ENCODE measurements at regions not wholly inside any gene's neighbourhood (a gene's known extent, or its start where the extent isn't known, plus 50 kb on each side); places are given as distances from the start of the nearest gene placed in this dataset.

DNA sequence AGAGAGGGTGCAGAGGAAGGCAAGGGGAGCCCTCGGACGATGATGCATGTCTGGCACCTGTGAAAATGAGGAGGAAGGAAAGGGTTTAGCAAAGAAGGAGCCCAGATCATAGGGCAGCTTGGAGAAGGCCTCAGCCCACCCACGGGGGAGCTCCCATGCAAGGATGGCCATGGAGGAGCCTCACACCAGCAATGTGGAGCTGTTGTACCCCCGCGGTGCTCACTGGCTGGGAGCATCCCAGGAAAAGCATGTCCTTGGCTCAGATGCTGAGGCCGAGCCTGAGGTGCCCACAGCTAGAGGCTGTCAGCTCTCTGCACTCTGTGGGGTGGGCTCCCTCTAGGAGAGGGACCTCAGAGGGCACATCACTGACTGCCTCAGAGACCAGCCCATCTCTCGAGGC, 622.6 kb downstream of the AACS start:
- Histone ChIP-seq H3K27me3 (ENCODE audit: insufficient read depth, low read length) (peaks cover 17% of the 10 kb centered on the region), H3K9ac (ENCODE audit: low read depth, low read length) (no peak overlapping the region), H3K27ac (ENCODE audit: low read length) (no peak overlapping the region), H3K36me3 (ENCODE audit: insufficient read depth, low read depth, low read length) (no peaks in the 10 kb centered on the region), H3K4me3 (ENCODE audit: low read length) (no peak overlapping the region), H3K4me1 (ENCODE audit: insufficient read depth, low read length) (no peaks in the 10 kb centered on the region), H3K9me3 (ENCODE audit: insufficient read depth, low read depth, low read length) (no peaks in the 10 kb centered on the region)

DNA sequence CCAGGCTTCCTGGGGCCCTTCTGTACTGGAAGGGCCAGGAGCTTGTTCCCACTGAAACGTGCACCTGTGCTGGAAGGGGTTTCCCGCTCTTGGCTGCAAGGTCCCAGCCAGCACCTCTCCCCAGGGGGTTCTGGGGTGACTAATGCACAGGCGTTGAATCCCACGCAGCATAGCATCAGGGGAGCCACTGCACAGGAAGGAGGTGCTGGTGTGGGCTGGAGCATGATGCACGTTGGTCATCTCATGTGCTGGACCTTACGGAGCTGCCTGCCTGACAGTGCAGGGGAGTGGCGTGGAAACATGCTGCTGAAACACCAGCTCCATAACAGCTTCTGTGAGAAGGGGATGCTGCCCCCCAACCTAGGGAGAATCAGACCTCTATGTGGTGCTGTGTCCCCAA, 623.0 kb downstream of the AACS start:
- H3K9me3 ChIP-seq (ENCODE audit: insufficient read depth, low read depth, low read length): no peaks in the 10 kb centered on the region
- H3K4me1 ChIP-seq (ENCODE audit: insufficient read depth, low read length): no peaks in the 10 kb centered on the region
- H3K27me3 ChIP-seq (ENCODE audit: insufficient read depth, low read length): peaks cover 13% of the 10 kb centered on the region

GRCh38 chr12:125688881-125689280, 623.6 kb downstream of the AACS start:
- no peak overlapping the region for H3K9ac ChIP-seq (ENCODE audit: low read depth, low read length)
- no peak overlapping the region for H3K4me3 ChIP-seq (ENCODE audit: low read length)
- H3K36me3 ChIP-seq (ENCODE audit: insufficient read depth, low read depth, low read length): no peaks in the 10 kb centered on the region
- no peaks in the 10 kb centered on the region for H3K4me1 ChIP-seq (ENCODE audit: insufficient read depth, low read length)
- no peak overlapping the region for H3K27ac ChIP-seq (ENCODE audit: low read length)
- peaks cover 8% of the 10 kb centered on the region; the same call in 1 of the 2 replicates for H3K27me3 ChIP-seq (ENCODE audit: insufficient read depth, low read length)
- H3K9me3 ChIP-seq (ENCODE audit: insufficient read depth, low read depth, low read length): no peaks in the 10 kb centered on the region

More for the DNA sequence above, 623.0 kb downstream of the AACS start:
- Histone ChIP-seq H3K4me3 (ENCODE audit: low read length) (no peak overlapping the region), H3K9ac (ENCODE audit: low read depth, low read length) (no peak overlapping the region), H3K36me3 (ENCODE audit: insufficient read depth, low read depth, low read length) (no peaks in the 10 kb centered on the region), H3K27ac (ENCODE audit: low read length) (no peak overlapping the region)

GRCh38 chr12:125689576-125690410, 624.6 kb downstream of the AACS start:
- Histone ChIP-seq H3K27ac (ENCODE audit: low read length) (no peak overlapping the region), H3K9me3 (ENCODE audit: insufficient read depth, low read depth, low read length) (no peaks in the 10 kb centered on the region), H3K9ac (ENCODE audit: low read depth, low read length) (no peak overlapping the region), H3K27me3 (ENCODE audit: insufficient read depth, low read length) (peaks cover 3% of the 10 kb centered on the region; the same call in 1 of the 2 replicates), H3K4me1 (ENCODE audit: insufficient read depth, low read length) (no peaks in the 10 kb centered on the region), H3K36me3 (ENCODE audit: insufficient read depth, low read depth, low read length) (no peaks in the 10 kb centered on the region), H3K4me3 (ENCODE audit: low read length) (no peak overlapping the region)

- Histone ChIP-seq H3K36me3 (ENCODE audit: insufficient read depth, low read depth, low read length) (no peaks in the 10 kb centered on the region), H3K27me3 (ENCODE audit: insufficient read depth, low read length) (no peaks in the 10 kb centered on the region), H3K4me3 (ENCODE audit: low read length) (no peak overlapping the region), H3K4me1 (ENCODE audit: insufficient read depth, low read length) (no peaks in the 10 kb centered on the region), H3K9ac (ENCODE audit: low read depth, low read length) (no peak overlapping the region), H3K9me3 (ENCODE audit: insufficient read depth, low read depth, low read length) (no peaks in the 10 kb centered on the region), H3K27ac (ENCODE audit: low read length) (no peak overlapping the region)
Measured at GRCh38 chr12:125690841-125691240, 625.6 kb downstream of the AACS start.

- no peak overlapping the region for H3K9ac ChIP-seq (ENCODE audit: low read depth, low read length)
- H3K27me3 ChIP-seq (ENCODE audit: insufficient read depth, low read length): no peaks in the 10 kb centered on the region
- no peak overlapping the region for H3K27ac ChIP-seq (ENCODE audit: low read length)
- H3K9me3 ChIP-seq (ENCODE audit: insufficient read depth, low read depth, low read length): no peaks in the 10 kb centered on the region
- peaks cover 5% of the 10 kb centered on the region; the same call in 1 of the 2 replicates for H3K4me1 ChIP-seq (ENCODE audit: insufficient read depth, low read length)
- no peaks in the 10 kb centered on the region for H3K36me3 ChIP-seq (ENCODE audit: insufficient read depth, low read depth, low read length)
- H3K4me3 ChIP-seq (ENCODE audit: low read length): no peak overlapping the region
Measured at GRCh38 chr12:125696054-125696453, 630.8 kb downstream of the AACS start.

- Histone ChIP-seq H3K9ac (ENCODE audit: low read depth, low read length) (no peak overlapping the region), H3K27ac (ENCODE audit: low read length) (no peak overlapping the region), H3K4me1 (ENCODE audit: insufficient read depth, low read length) (no peaks in the 10 kb centered on the region)
Measured at GRCh38 chr12:125704803-125705202, 639.6 kb downstream of the AACS start.

GRCh38 chr12:125720961-125721360, 655.7 kb downstream of the AACS start:
- Histone ChIP-seq H3K27me3 (ENCODE audit: insufficient read depth, low read length) (no peaks in the 10 kb centered on the region), H3K9me3 (ENCODE audit: insufficient read depth, low read depth, low read length) (peaks cover 27% of the 10 kb centered on the region), H3K9ac (ENCODE audit: low read depth, low read length) (no peak overlapping the region), H3K4me3 (ENCODE audit: low read length) (no peak overlapping the region), H3K4me1 (ENCODE audit: insufficient read depth, low read length) (no peaks in the 10 kb centered on the region), H3K36me3 (ENCODE audit: insufficient read depth, low read depth, low read length) (no peaks in the 10 kb centered on the region), H3K27ac (ENCODE audit: low read length) (no peak overlapping the region)

More at GRCh38 chr12:125704803-125705202, 639.6 kb downstream of the AACS start:
- Histone ChIP-seq H3K4me3 (ENCODE audit: low read length) (no peak overlapping the region), H3K9me3 (ENCODE audit: insufficient read depth, low read depth, low read length) (no peaks in the 10 kb centered on the region), H3K36me3 (ENCODE audit: insufficient read depth, low read depth, low read length) (no peaks in the 10 kb centered on the region), H3K27me3 (ENCODE audit: insufficient read depth, low read length) (no peaks in the 10 kb centered on the region)

- H3K9ac ChIP-seq (ENCODE audit: low read depth, low read length): no peak overlapping the region
- peaks cover 27% of the 10 kb centered on the region for H3K9me3 ChIP-seq (ENCODE audit: insufficient read depth, low read depth, low read length)
- no peaks in the 10 kb centered on the region for H3K36me3 ChIP-seq (ENCODE audit: insufficient read depth, low read depth, low read length)
- no peak overlapping the region for H3K4me3 ChIP-seq (ENCODE audit: low read length)
- H3K27ac ChIP-seq (ENCODE audit: low read length): no peak overlapping the region
- no peaks in the 10 kb centered on the region for H3K4me1 ChIP-seq (ENCODE audit: insufficient read depth, low read length)
- H3K27me3 ChIP-seq (ENCODE audit: insufficient read depth, low read length): no peaks in the 10 kb centered on the region
Measured at GRCh38 chr12:125734137-125734536, 668.9 kb downstream of the AACS start.

DNA sequence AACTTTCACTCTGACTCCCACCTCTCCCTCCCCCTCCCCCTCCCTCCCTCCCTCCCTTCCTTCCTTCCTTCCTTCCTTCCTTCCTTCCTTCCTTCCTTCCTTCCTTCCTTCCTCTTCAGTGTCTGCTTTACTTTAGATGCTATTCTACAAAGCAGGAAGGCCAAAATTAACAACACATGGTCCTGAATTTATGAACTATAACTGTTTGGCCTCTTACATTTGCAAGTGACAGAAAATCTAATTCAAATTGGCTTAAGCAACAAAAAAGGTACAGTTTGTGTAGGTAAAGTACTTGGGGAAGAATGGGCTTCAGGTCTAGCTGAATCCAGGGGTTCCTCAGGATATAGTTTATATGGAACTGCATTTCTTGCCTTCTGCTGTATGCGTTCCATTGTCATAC, 673.0 kb downstream of the AACS start:
- no peaks in the 10 kb centered on the region for H3K4me1 ChIP-seq (ENCODE audit: insufficient read depth, low read length)
- H3K27ac ChIP-seq (ENCODE audit: low read length): no peak overlapping the region
- no peak overlapping the region for H3K4me3 ChIP-seq (ENCODE audit: low read length)
- no peaks in the 10 kb centered on the region for H3K27me3 ChIP-seq (ENCODE audit: insufficient read depth, low read length)
- no peaks in the 10 kb centered on the region for H3K36me3 ChIP-seq (ENCODE audit: insufficient read depth, low read depth, low read length)
- peaks cover 22% of the 10 kb centered on the region for H3K9me3 ChIP-seq (ENCODE audit: insufficient read depth, low read depth, low read length)
- H3K9ac ChIP-seq (ENCODE audit: low read depth, low read length): no peak overlapping the region

DNA sequence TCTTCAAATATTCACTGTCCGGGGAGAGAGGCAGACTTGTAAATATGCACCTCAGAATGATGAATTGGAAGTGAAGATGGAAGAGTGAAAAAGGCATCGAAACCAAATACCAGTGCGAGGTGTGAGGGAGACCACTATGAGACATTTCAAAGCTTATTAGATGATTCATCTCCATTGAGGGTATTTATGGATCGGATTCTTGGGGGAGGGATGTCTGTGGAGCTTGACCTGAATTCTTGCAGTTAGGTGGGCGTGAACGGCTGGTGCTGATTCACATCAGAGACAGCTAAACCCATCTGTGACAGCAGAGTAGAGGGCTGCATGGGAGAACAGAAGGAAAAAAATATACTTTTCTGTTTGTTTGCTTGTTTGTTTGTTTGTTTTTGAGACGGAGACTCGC, 677.2 kb downstream of the AACS start:
- Histone ChIP-seq H3K4me3 (ENCODE audit: low read length) (no peak overlapping the region), H3K9me3 (ENCODE audit: insufficient read depth, low read depth, low read length) (peaks cover 5% of the 10 kb centered on the region), H3K4me1 (ENCODE audit: insufficient read depth, low read length) (no peaks in the 10 kb centered on the region), H3K27ac (ENCODE audit: low read length) (no peak overlapping the region), H3K9ac (ENCODE audit: low read depth, low read length) (no peak overlapping the region), H3K27me3 (ENCODE audit: insufficient read depth, low read length) (no peaks in the 10 kb centered on the region), H3K36me3 (ENCODE audit: insufficient read depth, low read depth, low read length) (no peaks in the 10 kb centered on the region)

- H3K4me3 ChIP-seq (ENCODE audit: low read length): no peak overlapping the region
- no peak overlapping the region for H3K9ac ChIP-seq (ENCODE audit: low read depth, low read length)
- peaks cover 2% of the 10 kb centered on the region for H3K9me3 ChIP-seq (ENCODE audit: insufficient read depth, low read depth, low read length)
- no peaks in the 10 kb centered on the region for H3K27me3 ChIP-seq (ENCODE audit: insufficient read depth, low read length)
- no peak overlapping the region for H3K27ac ChIP-seq (ENCODE audit: low read length)
- H3K36me3 ChIP-seq (ENCODE audit: insufficient read depth, low read depth, low read length): no peaks in the 10 kb centered on the region
- no peaks in the 10 kb centered on the region for H3K4me1 ChIP-seq (ENCODE audit: insufficient read depth, low read length)
Measured at GRCh38 chr12:125744201-125744600, 679.0 kb downstream of the AACS start.

All from iPS-20b (cell line).